GM23338 (cell line): ENCODE measurements at regions not wholly inside any gene's neighbourhood (a gene's known extent, or its start where the extent isn't known, plus 50 kb on each side); places are given as distances from the start of the nearest gene placed in this dataset.

Source experiments
- ATAC-seq: fragments of 200-7000 bp; cut with Tn5 transposase; 3 replicates; pipeline ENCODE4 v1.9.1; 2020
- DNase-seq: peaks from one replicate; pipeline ENCODE4 v3.0.0-alpha.2; 2015; ENCODE audit warnings: low spot score
- H2AFZ ChIP-seq: fragments of 200-600 bp; sonication (generic); 2 replicates; pipeline ENCODE4 v1.8.0; 2016; ENCODE audit warnings: antibody characterized with exemption, mild to moderate bottlenecking, moderate library complexity
- H3F3A ChIP-seq: fragments of 200-600 bp; sonication (generic); replicated peaks from 2 replicates; pipeline ENCODE4 v1.8.0; 2017; ENCODE audit warnings: antibody characterized with exemption, mixed run types, low read depth
- H3K27ac ChIP-seq: fragments of 200-600 bp; sonication (generic); 2 replicates; pipeline ENCODE4 v1.6.1; 2016; ENCODE audit warnings: low read depth
- H3K27me3 ChIP-seq: fragments of 200-600 bp; sonication (generic); 2 replicates; pipeline ENCODE4 v1.8.0; 2016; ENCODE audit warnings: mild to moderate bottlenecking, mixed run types, moderate library complexity; ENCODE audit not compliant: insufficient read depth
- H3K36me3 ChIP-seq: fragments of 200-600 bp; sonication (generic); 2 replicates; pipeline ENCODE4 v1.8.0; 2016; ENCODE audit warnings: mild to moderate bottlenecking; ENCODE audit not compliant: insufficient read depth
- H3K4me1 ChIP-seq: fragments of 200-600 bp; sonication (generic); 2 replicates; pipeline ENCODE4 v1.8.0; 2016; ENCODE audit warnings: mild to moderate bottlenecking, moderate library complexity; ENCODE audit not compliant: insufficient read depth
- H3K4me2 ChIP-seq: fragments of 200-600 bp; sonication (generic); 2 replicates; pipeline ENCODE4 v1.7.1; 2017; ENCODE audit warnings: mixed run types
- H3K4me3 ChIP-seq: fragments of 200-600 bp; sonication (generic); 2 replicates; pipeline ENCODE4 v1.6.1; 2016; ENCODE audit warnings: mixed run types
- H3K79me2 ChIP-seq: fragments of 200-600 bp; sonication (generic); replicated peaks from 2 replicates; pipeline ENCODE4 v1.8.0; 2017; ENCODE audit warnings: mild to moderate bottlenecking; ENCODE audit not compliant: insufficient read depth
- H3K9me2 ChIP-seq: fragments of 200-600 bp; sonication (generic); 2 replicates; pipeline ENCODE4 v1.8.0; 2017; ENCODE audit not compliant: insufficient read depth
- H4K20me1 ChIP-seq: fragments of 200-600 bp; sonication (generic); replicated peaks from 2 replicates; pipeline ENCODE4 v1.8.0; 2017; ENCODE audit warnings: mild to moderate bottlenecking; ENCODE audit not compliant: insufficient read depth
- H3K27ac Mint-ChIP-seq: 2 replicates; pipeline ENCODE4 v1.8.0; 2020; ENCODE audit warnings: inconsistent platforms, mild to moderate bottlenecking, moderate library complexity, mixed read lengths
- H3K27me3 Mint-ChIP-seq: 3 replicates; pipeline ENCODE4 v1.8.0; 2022; ENCODE audit warnings: low read depth, mild to moderate bottlenecking, moderate library complexity, mixed read lengths, inconsistent platforms; ENCODE audit not compliant: insufficient read depth, poor library complexity
- H3K36me3 Mint-ChIP-seq: 3 replicates; pipeline ENCODE4 v1.8.0; 2021; ENCODE audit warnings: low read depth, mild to moderate bottlenecking, inconsistent platforms, moderate library complexity, mixed read lengths
- H3K4me1 Mint-ChIP-seq: 3 replicates; pipeline ENCODE4 v1.8.0; 2020; ENCODE audit warnings: mild to moderate bottlenecking, inconsistent platforms, mixed read lengths
- H3K4me3 Mint-ChIP-seq: 3 replicates; pipeline ENCODE4 v1.8.0; 2021; ENCODE audit warnings: moderate library complexity, mild to moderate bottlenecking, inconsistent platforms, mixed read lengths
- H3K9me3 Mint-ChIP-seq: 3 replicates; pipeline ENCODE4 v1.8.0; 2020; ENCODE audit warnings: moderate library complexity, mild to moderate bottlenecking, inconsistent platforms, mixed read lengths
- CREB1 ChIP-seq: fragments of 250-450 bp; sonication (Bioruptor Pico); IDR thresholded peaks from 2 replicates; pipeline ENCODE4 v1.5.0; 2020; ENCODE audit warnings: low read depth, mild to moderate bottlenecking, moderate library complexity
- EZH2 ChIP-seq: fragments of 200-600 bp; sonication (generic); IDR thresholded peaks from one replicate; pipeline ENCODE4 v1.8.0; 2017; ENCODE audit warnings: antibody characterized with exemption, mild to moderate bottlenecking, low read depth; ENCODE audit not compliant: unreplicated experiment
- EZH2phosphoT487 ChIP-seq: fragments of 200-600 bp; sonication (generic); IDR thresholded peaks from one replicate; pipeline ENCODE4 v1.8.1; 2018; ENCODE audit warnings: antibody characterized with exemption; ENCODE audit not compliant: unreplicated experiment
- JUNB ChIP-seq: IDR thresholded peaks from one replicate; pipeline ENCODE4 v1.6.1; 2016; ENCODE audit warnings: antibody characterized with exemption; ENCODE audit not compliant: unreplicated experiment
- NANOG ChIP-seq: IDR thresholded peaks from 2 replicates; pipeline ENCODE4 v1.6.1; 2016; ENCODE audit warnings: antibody characterized with exemption, borderline replicate concordance
- POLR2AphosphoS5 ChIP-seq: IDR thresholded peaks from 2 replicates; pipeline ENCODE4 v1.6.1; 2016; ENCODE audit warnings: antibody characterized with exemption, low read depth
- STAT1 ChIP-seq: IDR thresholded peaks from one replicate; pipeline ENCODE4 v1.6.1; 2016; ENCODE audit warnings: antibody characterized with exemption; ENCODE audit not compliant: unreplicated experiment
- ZNF114 ChIP-seq: fragments of 250-450 bp; sonication (Bioruptor Pico); IDR thresholded peaks from 2 replicates; pipeline ENCODE4 v1.5.0; 2020; ENCODE audit warnings: mild to moderate bottlenecking, moderate library complexity
- ZNF331 ChIP-seq: fragments of 250-450 bp; sonication (Bioruptor Pico); IDR thresholded peaks from 2 replicates; pipeline ENCODE4 v1.5.0; 2020; ENCODE audit warnings: low read depth, mild to moderate bottlenecking, moderate library complexity
- TF ChIP-seq, protein P1 (sequence below): IDR thresholded peaks from 2 replicates; pipeline ENCODE4 v1.6.1; 2016; ENCODE audit warnings: antibody characterized with exemption
- TF ChIP-seq, protein P2 (sequence below), 2 experiments: fragments of 200-600 bp in 1 of 2; sonication (generic) in 1 of 2; conservative IDR thresholded peaks; 2 replicates each; pipeline versions ENCODE4 v1.5.1 to v1.6.1; 2016 to 2017; ENCODE audit warnings: antibody characterized with exemption in 2 of 2, low read depth in 2 of 2, mild to moderate bottlenecking in 2 of 2, moderate library complexity in 1 of 2
- TF ChIP-seq, protein P3 (sequence below): IDR thresholded peaks from one replicate; pipeline ENCODE4 v1.6.1; 2018; ENCODE audit warnings: antibody characterized with exemption; ENCODE audit not compliant: unreplicated experiment

DNA sequence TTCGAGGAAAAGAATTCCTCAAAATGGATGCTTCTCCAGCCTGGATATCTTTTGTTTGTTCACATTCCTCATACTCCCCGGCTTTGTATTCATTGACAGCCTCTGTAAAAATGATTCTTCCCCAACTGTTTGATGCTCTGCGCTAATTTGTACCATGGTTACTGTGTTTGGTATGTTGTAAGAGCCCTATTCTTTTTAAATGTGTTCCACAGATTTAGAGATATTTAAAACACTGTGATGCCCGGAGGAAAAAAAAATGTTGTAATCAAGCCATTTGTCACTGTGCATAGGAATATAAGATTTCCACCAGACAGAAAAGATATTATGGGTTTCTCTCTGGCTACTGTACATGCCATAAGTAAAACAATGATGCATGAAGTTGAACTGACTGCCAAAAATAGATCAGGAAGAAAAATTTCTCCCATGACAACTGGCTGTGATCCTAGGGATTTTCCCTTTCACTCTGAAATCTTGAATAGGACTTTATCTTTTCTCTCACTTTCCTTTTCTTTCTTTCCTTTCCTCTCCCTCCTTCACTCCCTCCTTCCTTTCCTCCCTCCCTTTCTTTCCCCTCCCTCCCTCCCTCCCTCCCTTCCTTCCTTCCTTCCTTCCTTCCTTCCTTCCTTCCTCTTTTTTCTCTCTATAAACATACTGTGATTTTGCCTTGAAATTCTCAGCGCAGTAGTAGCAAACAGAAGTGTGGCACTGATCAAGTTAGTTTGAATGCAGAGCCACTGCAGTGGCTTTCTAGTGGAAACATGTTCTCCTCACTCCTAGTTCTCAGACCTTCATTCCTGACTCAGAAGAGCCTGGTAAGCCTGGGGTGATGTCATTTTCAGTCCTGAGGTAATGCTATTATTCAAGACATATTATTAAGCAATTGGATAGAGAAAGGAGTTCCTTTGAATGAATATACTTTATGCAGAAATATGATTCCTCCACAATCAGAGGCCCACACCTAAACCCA lies 254.9 kb upstream of the TBL1XR1 start (continued):
- TF ChIP-seq, protein P1, sequence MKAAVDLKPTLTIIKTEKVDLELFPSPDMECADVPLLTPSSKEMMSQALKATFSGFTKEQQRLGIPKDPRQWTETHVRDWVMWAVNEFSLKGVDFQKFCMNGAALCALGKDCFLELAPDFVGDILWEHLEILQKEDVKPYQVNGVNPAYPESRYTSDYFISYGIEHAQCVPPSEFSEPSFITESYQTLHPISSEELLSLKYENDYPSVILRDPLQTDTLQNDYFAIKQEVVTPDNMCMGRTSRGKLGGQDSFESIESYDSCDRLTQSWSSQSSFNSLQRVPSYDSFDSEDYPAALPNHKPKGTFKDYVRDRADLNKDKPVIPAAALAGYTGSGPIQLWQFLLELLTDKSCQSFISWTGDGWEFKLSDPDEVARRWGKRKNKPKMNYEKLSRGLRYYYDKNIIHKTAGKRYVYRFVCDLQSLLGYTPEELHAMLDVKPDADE, result no peak
- TF ChIP-seq EZH2phosphoT487 (no peak), EZH2 (no peak)
- TF ChIP-seq, protein P2, sequence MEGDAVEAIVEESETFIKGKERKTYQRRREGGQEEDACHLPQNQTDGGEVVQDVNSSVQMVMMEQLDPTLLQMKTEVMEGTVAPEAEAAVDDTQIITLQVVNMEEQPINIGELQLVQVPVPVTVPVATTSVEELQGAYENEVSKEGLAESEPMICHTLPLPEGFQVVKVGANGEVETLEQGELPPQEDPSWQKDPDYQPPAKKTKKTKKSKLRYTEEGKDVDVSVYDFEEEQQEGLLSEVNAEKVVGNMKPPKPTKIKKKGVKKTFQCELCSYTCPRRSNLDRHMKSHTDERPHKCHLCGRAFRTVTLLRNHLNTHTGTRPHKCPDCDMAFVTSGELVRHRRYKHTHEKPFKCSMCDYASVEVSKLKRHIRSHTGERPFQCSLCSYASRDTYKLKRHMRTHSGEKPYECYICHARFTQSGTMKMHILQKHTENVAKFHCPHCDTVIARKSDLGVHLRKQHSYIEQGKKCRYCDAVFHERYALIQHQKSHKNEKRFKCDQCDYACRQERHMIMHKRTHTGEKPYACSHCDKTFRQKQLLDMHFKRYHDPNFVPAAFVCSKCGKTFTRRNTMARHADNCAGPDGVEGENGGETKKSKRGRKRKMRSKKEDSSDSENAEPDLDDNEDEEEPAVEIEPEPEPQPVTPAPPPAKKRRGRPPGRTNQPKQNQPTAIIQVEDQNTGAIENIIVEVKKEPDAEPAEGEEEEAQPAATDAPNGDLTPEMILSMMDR (conservative IDR thresholded peaks at IDR 0.05; ENCODE audit: low read depth in 2 of 2), result no peak

DNA sequence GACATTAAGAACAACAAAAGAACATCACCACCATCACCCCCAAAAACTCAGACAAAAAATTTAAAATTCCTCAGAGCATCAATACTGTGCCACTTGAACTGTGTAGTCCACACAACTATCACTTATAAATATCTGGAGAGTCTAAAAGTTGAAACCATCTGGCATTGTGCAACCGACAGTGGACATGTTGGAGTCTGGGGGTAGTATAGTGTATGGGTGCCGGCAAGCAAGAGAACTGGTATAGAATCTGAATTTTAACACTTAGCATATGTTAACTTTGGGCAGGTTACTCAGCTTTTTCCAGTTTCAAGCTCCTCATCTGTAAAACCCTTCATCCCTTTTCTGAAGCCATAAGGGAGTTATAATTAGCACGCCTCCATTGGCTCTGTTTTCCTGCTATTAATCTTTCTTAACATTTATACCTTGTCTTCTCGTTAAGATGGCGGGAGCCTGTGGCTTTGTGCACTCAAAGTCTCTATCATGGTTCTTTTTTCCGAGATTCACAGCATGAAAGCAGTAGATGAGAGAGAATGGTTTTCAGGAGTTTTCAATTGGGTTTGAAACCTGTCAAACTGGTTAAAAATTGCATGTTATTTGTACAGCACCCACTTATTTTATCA lies 255.7 kb upstream of the TBL1XR1 start:
- no peaks in the 10 kb centered on the region for H3K79me2 ChIP-seq
- no peaks in the 10 kb centered on the region for H3K36me3 Mint-ChIP-seq
- H3K9me3 Mint-ChIP-seq, result no peaks in the 10 kb centered on the region
- no peak overlapping the region for H3K4me3 Mint-ChIP-seq
- H3K36me3 ChIP-seq, result no peaks in the 10 kb centered on the region
- no peaks in the 10 kb centered on the region for H3F3A ChIP-seq
- H3K4me3 ChIP-seq, result no peak overlapping the region
- peak overlapping the region; percentile 59 for H2AFZ ChIP-seq
- no peaks in the 10 kb centered on the region; the same call in 1 of the 3 replicates for H3K4me1 Mint-ChIP-seq
- no peaks in the 10 kb centered on the region for H3K4me1 ChIP-seq
- H3K27ac ChIP-seq, result no peak overlapping the region
- ATAC-seq (no peak), DNase-seq (no peak)
- H3K27me3 Mint-ChIP-seq, result peaks cover 4% of the 10 kb centered on the region
- no peak overlapping the region for H3K27ac Mint-ChIP-seq
- no peaks in the 10 kb centered on the region for H3K9me2 ChIP-seq
- no peaks in the 10 kb centered on the region for H3K27me3 ChIP-seq
- no peak overlapping the region for H3K4me2 ChIP-seq
- H4K20me1 ChIP-seq, result no peaks in the 10 kb centered on the region
- TF ChIP-seq ZNF331 (CRISPR knock-in tag) (no peak), EZH2 (no peak), NANOG (no peak), STAT1 (no peak), EZH2phosphoT487 (no peak), ZNF114 (CRISPR knock-in tag) (no peak), CREB1 (CRISPR knock-in tag) (no peak), POLR2AphosphoS5 (no peak), JUNB (no peak)
- TF ChIP-seq, protein P1, result no peak
- TF ChIP-seq, protein P2 (conservative IDR thresholded peaks at IDR 0.05; ENCODE audit: low read depth in 2 of 2), result no peak
- TF ChIP-seq, protein P3, sequence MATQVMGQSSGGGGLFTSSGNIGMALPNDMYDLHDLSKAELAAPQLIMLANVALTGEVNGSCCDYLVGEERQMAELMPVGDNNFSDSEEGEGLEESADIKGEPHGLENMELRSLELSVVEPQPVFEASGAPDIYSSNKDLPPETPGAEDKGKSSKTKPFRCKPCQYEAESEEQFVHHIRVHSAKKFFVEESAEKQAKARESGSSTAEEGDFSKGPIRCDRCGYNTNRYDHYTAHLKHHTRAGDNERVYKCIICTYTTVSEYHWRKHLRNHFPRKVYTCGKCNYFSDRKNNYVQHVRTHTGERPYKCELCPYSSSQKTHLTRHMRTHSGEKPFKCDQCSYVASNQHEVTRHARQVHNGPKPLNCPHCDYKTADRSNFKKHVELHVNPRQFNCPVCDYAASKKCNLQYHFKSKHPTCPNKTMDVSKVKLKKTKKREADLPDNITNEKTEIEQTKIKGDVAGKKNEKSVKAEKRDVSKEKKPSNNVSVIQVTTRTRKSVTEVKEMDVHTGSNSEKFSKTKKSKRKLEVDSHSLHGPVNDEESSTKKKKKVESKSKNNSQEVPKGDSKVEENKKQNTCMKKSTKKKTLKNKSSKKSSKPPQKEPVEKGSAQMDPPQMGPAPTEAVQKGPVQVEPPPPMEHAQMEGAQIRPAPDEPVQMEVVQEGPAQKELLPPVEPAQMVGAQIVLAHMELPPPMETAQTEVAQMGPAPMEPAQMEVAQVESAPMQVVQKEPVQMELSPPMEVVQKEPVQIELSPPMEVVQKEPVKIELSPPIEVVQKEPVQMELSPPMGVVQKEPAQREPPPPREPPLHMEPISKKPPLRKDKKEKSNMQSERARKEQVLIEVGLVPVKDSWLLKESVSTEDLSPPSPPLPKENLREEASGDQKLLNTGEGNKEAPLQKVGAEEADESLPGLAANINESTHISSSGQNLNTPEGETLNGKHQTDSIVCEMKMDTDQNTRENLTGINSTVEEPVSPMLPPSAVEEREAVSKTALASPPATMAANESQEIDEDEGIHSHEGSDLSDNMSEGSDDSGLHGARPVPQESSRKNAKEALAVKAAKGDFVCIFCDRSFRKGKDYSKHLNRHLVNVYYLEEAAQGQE, result no peak
